GM13977 (cell line): ENCODE measurements at regions not wholly inside any gene's neighbourhood (a gene's known extent, or its start where the extent isn't known, plus 50 kb on each side); places are given as distances from the start of the nearest gene placed in this dataset.

Source experiments
- DNase-seq: peaks from one replicate; pipeline ENCODE4 v3.0.0; 2012; ENCODE audit warnings: low spot score
- in situ Hi-C: fragments of 300-500 bp; cut with MboI; formaldehyde crosslinking; loops from one replicate; pipeline ENCODE4 v1.12.0; 2022; ENCODE audit warnings: low sequenced_read_pairs, low pct_unique_long_range_greater_than_20kb, mixed read lengths, inconsistent platforms; ENCODE audit not compliant: unreplicated experiment
- TF ChIP-seq, protein P1 (sequence below): IDR thresholded peaks from 2 replicates; pipeline ENCODE4 v1.5.1; 2012; ENCODE audit warnings: mild to moderate bottlenecking, control low read depth; ENCODE audit not compliant: insufficient read depth; ENCODE audit errors: extremely low read depth, missing control alignments

DNA sequence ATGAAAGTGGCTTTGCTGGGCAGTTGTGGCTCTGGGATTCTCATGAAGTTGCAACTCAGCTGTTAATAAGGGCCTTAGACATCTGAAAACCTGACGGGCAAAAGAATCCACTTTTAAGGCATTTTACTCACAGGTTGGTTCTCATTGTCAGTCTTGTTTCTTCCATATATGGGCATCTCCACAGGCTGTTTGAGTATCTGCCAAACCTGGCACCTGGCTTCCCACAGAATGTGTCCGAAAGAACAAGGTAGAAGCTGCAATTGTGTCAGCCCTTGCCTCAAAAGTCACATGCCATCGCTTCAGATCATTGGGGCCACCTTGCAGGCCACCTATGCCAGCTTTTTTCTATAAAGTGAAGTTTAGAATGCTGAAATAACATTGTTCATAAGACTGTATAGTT lies 102.4 kb downstream of the KCTD12 start:
- TF ChIP-seq, protein P1, sequence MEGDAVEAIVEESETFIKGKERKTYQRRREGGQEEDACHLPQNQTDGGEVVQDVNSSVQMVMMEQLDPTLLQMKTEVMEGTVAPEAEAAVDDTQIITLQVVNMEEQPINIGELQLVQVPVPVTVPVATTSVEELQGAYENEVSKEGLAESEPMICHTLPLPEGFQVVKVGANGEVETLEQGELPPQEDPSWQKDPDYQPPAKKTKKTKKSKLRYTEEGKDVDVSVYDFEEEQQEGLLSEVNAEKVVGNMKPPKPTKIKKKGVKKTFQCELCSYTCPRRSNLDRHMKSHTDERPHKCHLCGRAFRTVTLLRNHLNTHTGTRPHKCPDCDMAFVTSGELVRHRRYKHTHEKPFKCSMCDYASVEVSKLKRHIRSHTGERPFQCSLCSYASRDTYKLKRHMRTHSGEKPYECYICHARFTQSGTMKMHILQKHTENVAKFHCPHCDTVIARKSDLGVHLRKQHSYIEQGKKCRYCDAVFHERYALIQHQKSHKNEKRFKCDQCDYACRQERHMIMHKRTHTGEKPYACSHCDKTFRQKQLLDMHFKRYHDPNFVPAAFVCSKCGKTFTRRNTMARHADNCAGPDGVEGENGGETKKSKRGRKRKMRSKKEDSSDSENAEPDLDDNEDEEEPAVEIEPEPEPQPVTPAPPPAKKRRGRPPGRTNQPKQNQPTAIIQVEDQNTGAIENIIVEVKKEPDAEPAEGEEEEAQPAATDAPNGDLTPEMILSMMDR, result no peak
- in situ Hi-C loops, result no loop called here
- DNase-seq, result no peak

DNA sequence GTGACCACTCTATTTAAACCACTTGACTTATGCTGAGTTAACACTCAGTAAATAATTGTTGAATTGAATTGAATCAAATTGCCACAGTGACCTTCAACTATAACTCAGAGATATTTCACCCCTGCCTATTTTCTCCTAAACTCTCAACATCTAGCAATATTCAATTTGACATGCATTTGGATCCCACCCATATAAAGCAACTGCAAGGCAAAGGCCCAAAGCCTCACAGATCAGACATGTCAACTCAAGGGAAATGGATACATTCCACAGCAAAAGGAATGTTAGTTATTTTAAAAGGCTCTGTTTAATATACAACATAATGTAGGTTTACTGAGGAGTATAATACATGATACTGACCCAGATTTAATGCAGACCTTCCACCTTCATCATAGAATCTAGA lies 107.4 kb downstream of the KCTD12 start:
- in situ Hi-C loops, result no loop called here
- DNase-seq, result no peak
- TF ChIP-seq, protein P1, result no peak

GRCh38 chr13:76777096-76777495 lies 109.1 kb downstream of the KCTD12 start:
- TF ChIP-seq, protein P1, result no peak
- in situ Hi-C loops, result no loop called here
- no peak for DNase-seq

GRCh38 chr13:76775088-76775740 lies 111.0 kb downstream of the KCTD12 start:
- DNase-seq, result no peak
- in situ Hi-C loops, result no loop called here

DNA sequence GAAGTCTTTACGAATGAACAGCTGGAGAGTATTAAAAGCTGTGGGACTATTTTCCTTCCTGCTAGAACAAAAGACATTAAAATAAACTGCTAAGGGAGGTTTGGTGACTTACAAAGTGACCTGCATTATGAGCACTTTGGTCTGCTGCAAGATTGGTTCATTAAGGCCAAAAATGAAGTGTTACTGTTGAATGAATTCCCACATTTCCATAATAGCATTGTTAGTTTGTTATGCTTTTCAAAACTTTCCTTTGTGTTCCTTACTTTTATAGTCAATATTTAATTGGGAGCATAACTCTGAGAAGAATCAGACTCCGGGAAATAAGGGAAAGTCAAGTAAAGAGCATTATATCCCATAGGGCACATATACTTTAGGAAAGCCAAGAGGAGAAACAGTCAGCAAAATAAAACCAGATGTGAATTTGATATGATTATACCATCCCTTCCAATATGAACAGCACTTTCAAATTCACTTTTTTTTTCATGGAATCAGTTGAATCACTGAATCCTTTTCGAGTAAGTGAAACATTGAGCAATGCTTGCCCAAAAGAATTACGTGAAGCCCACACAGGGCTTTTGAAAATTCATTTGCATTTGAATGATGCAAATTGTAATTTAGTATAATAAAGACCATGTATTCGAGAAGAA lies 112.6 kb downstream of the KCTD12 start:
- TF ChIP-seq, protein P1, result no peak
- no peak for DNase-seq
- in situ Hi-C loops, result no loop called here

More at GRCh38 chr13:76775088-76775740, 111.0 kb downstream of the KCTD12 start:
- TF ChIP-seq, protein P1, result no peak

GRCh38 chr13:76772241-76772640 lies 114.0 kb downstream of the KCTD12 start:
- TF ChIP-seq, protein P1, result no peak
- no peak for DNase-seq
- in situ Hi-C loops, result no loop called here
